ENCODE measurements at regions not wholly inside any gene's neighbourhood (a gene's known extent, or its start where the extent isn't known, plus 50 kb on each side); places are given as distances from the start of the nearest gene placed in this dataset.
"Not testable (repeated sequence)": the region's sequence is repeated elsewhere in the genome, so short reads cannot be mapped to it uniquely, and the experiment has no call there.

- H3K27ac ChIP-seq (ENCODE audit: low read depth in 1 of 2, low read length in 2 of 2); H3K79me2 ChIP-seq (ENCODE audit: insufficient read depth, low read length); H3K9me3 Mint-ChIP-seq; H2AFZ ChIP-seq (ENCODE audit: insufficient read depth, low read depth, low read length, poor library complexity, severe bottlenecking); H3K9ac ChIP-seq (ENCODE audit: insufficient read depth, low read length, poor library complexity, severe bottlenecking); H3K36me3 ChIP-seq (replicated peaks in 1 of 2; ENCODE audit: control insufficient read depth in 1 of 2, insufficient read depth in 2 of 2, low read length in 2 of 2); H3K4me3 Mint-ChIP-seq; H3K9me3 ChIP-seq (replicated peaks in 1 of 2; ENCODE audit: control insufficient read depth in 1 of 2, insufficient read depth in 1 of 2, low read length in 2 of 2); DNase-seq; H3K27me3 Mint-ChIP-seq (ENCODE audit: low read depth in 3 of 3); intact Hi-C loops (cut with micrococcal nuclease); H3K27me3 ChIP-seq (ENCODE audit: control insufficient read depth in 2 of 2, insufficient read depth in 2 of 2, low read length in 2 of 2); H4K20me1 ChIP-seq (ENCODE audit: insufficient read depth, low read length); H3K4me3 ChIP-seq (replicated peaks in 1 of 3; ENCODE audit: low read depth in 2 of 3, low read length in 3 of 3); H3K4me2 ChIP-seq (replicated peaks; ENCODE audit: extremely low read depth, low read length, poor library complexity, severe bottlenecking): not testable (repeated sequence)
- peaks cover 27% of the 10 kb centered on the region in 2 donors for H3K4me1 ChIP-seq (ENCODE audit: control insufficient read depth in 1 of 2, insufficient read depth in 2 of 2, low read length in 2 of 2)
- Mint-ChIP-seq H3K4me1 (peaks cover 19% of the 10 kb centered on the region), H3K27ac (peak overlapping the region in 1 of 7 donors; percentile 80), H3K36me3 (peaks cover 12 to 13% of the 10 kb centered on the region in 2 donors)
- WGBS (ENCODE audit: insufficient coverage) = 94% methylated on average over 8 of the region's 12 CpGs
Observed at GRCh38 chr16:29294400-29294933, 112.0 kb downstream of the NPIPB11 start.

GRCh38 chr16:29293545-29293944 is 113.0 kb downstream of the NPIPB11 start:
- peaks cover 13 to 20% of the 10 kb centered on the region in 2 donors for H3K36me3 Mint-ChIP-seq
- H3K9me3 ChIP-seq (replicated peaks in 1 of 2; ENCODE audit: control insufficient read depth in 1 of 2, insufficient read depth in 1 of 2, low read length in 2 of 2); H3K9ac ChIP-seq (ENCODE audit: insufficient read depth, low read length, poor library complexity, severe bottlenecking); H2AFZ ChIP-seq (ENCODE audit: insufficient read depth, low read depth, low read length, poor library complexity, severe bottlenecking); H3K27me3 ChIP-seq (ENCODE audit: control insufficient read depth in 2 of 2, insufficient read depth in 2 of 2, low read length in 2 of 2); DNase-seq; intact Hi-C loops (cut with micrococcal nuclease); H3K79me2 ChIP-seq (ENCODE audit: insufficient read depth, low read length); H3K36me3 ChIP-seq (replicated peaks in 1 of 2; ENCODE audit: control insufficient read depth in 1 of 2, insufficient read depth in 2 of 2, low read length in 2 of 2); H3K27ac ChIP-seq (ENCODE audit: low read depth in 1 of 2, low read length in 2 of 2); H3K4me3 ChIP-seq (replicated peaks in 1 of 3; ENCODE audit: low read depth in 2 of 3, low read length in 3 of 3); H3K27me3 Mint-ChIP-seq (ENCODE audit: low read depth in 3 of 3); H3K4me2 ChIP-seq (replicated peaks; ENCODE audit: extremely low read depth, low read length, poor library complexity, severe bottlenecking); H4K20me1 ChIP-seq (ENCODE audit: insufficient read depth, low read length); H3K4me3 Mint-ChIP-seq; H3K9me3 Mint-ChIP-seq: not testable (repeated sequence)
- peak overlapping the region in 1 of 7 donors; percentile 35 for H3K27ac Mint-ChIP-seq
- WGBS (ENCODE audit: insufficient coverage) = 100% methylated on average over 2 of the region's 9 CpGs
- peaks cover 15% of the 10 kb centered on the region for H3K4me1 Mint-ChIP-seq
- peaks cover 21% of the 10 kb centered on the region in 2 donors for H3K4me1 ChIP-seq (ENCODE audit: control insufficient read depth in 1 of 2, insufficient read depth in 2 of 2, low read length in 2 of 2)

- H3K27me3 ChIP-seq (ENCODE audit: control insufficient read depth in 2 of 2, insufficient read depth in 2 of 2, low read length in 2 of 2); H3K4me3 Mint-ChIP-seq; H3K9ac ChIP-seq (ENCODE audit: insufficient read depth, low read length, poor library complexity, severe bottlenecking); intact Hi-C loops (cut with micrococcal nuclease); H2AFZ ChIP-seq (ENCODE audit: insufficient read depth, low read depth, low read length, poor library complexity, severe bottlenecking); H3K79me2 ChIP-seq (ENCODE audit: insufficient read depth, low read length); H4K20me1 ChIP-seq (ENCODE audit: insufficient read depth, low read length); DNase-seq; H3K27me3 Mint-ChIP-seq (ENCODE audit: low read depth in 3 of 3); H3K4me3 ChIP-seq (replicated peaks in 1 of 3; ENCODE audit: low read depth in 2 of 3, low read length in 3 of 3); H3K4me2 ChIP-seq (replicated peaks; ENCODE audit: extremely low read depth, low read length, poor library complexity, severe bottlenecking); H3K9me3 ChIP-seq (replicated peaks in 1 of 2; ENCODE audit: control insufficient read depth in 1 of 2, insufficient read depth in 1 of 2, low read length in 2 of 2); H3K27ac ChIP-seq (ENCODE audit: low read depth in 1 of 2, low read length in 2 of 2); H3K9me3 Mint-ChIP-seq; H3K36me3 ChIP-seq (replicated peaks in 1 of 2; ENCODE audit: control insufficient read depth in 1 of 2, insufficient read depth in 2 of 2, low read length in 2 of 2): not testable (repeated sequence)
- peaks cover 14 to 21% of the 10 kb centered on the region in 2 donors for H3K36me3 Mint-ChIP-seq
- peaks cover 21% of the 10 kb centered on the region in 2 donors for H3K4me1 ChIP-seq (ENCODE audit: control insufficient read depth in 1 of 2, insufficient read depth in 2 of 2, low read length in 2 of 2)
- WGBS (ENCODE audit: insufficient coverage) = 96% methylated on average over 18 of the region's 24 CpGs
- peaks cover 15% of the 10 kb centered on the region for H3K4me1 Mint-ChIP-seq
- H3K27ac Mint-ChIP-seq = peak overlapping the region in 2 of 7 donors; percentile 51 to 65
Observed at GRCh38 chr16:29292952-29293471, 113.5 kb downstream of the NPIPB11 start.

- H3K36me3 Mint-ChIP-seq = peaks cover 15 to 19% of the 10 kb centered on the region in 2 donors
- H3K27ac Mint-ChIP-seq = peak overlapping the region in 6 of 7 donors; percentile 46 to 93 (median 90)
- H3K36me3 ChIP-seq (replicated peaks in 1 of 2; ENCODE audit: control insufficient read depth in 1 of 2, insufficient read depth in 2 of 2, low read length in 2 of 2); H3K27me3 Mint-ChIP-seq (ENCODE audit: low read depth in 3 of 3); intact Hi-C loops (cut with micrococcal nuclease); H3K9me3 ChIP-seq (replicated peaks in 1 of 2; ENCODE audit: control insufficient read depth in 1 of 2, insufficient read depth in 1 of 2, low read length in 2 of 2); H2AFZ ChIP-seq (ENCODE audit: insufficient read depth, low read depth, low read length, poor library complexity, severe bottlenecking); H3K4me3 ChIP-seq (replicated peaks in 1 of 3; ENCODE audit: low read depth in 2 of 3, low read length in 3 of 3); H3K79me2 ChIP-seq (ENCODE audit: insufficient read depth, low read length); H3K9me3 Mint-ChIP-seq; H3K4me2 ChIP-seq (replicated peaks; ENCODE audit: extremely low read depth, low read length, poor library complexity, severe bottlenecking); H3K27me3 ChIP-seq (ENCODE audit: control insufficient read depth in 2 of 2, insufficient read depth in 2 of 2, low read length in 2 of 2); H4K20me1 ChIP-seq (ENCODE audit: insufficient read depth, low read length): not testable (repeated sequence)
- peak overlapping the region; percentile 43 for H3K9ac ChIP-seq (ENCODE audit: insufficient read depth, low read length, poor library complexity, severe bottlenecking)
- H3K4me3 Mint-ChIP-seq = peak overlapping the region; percentile 12 to 46
- peaks cover 15% of the 10 kb centered on the region for H3K4me1 Mint-ChIP-seq
- peak in 2 of 3 donors; percentile 34 to 66 for DNase-seq
- peak overlapping the region; percentile 20 to 63 for H3K27ac ChIP-seq (ENCODE audit: low read depth in 1 of 2, low read length in 2 of 2)
- WGBS (ENCODE audit: insufficient coverage) = 83% methylated on average over 11 of the region's 30 CpGs
- peaks cover 21% of the 10 kb centered on the region in 2 donors for H3K4me1 ChIP-seq (ENCODE audit: control insufficient read depth in 1 of 2, insufficient read depth in 2 of 2, low read length in 2 of 2)
Observed at GRCh38 chr16:29291329-29292271, 114.9 kb downstream of the NPIPB11 start.
